ENCODE measurements at regions not wholly inside any gene's neighbourhood (a gene's known extent, or its start where the extent isn't known, plus 50 kb on each side); places are given as distances from the start of the nearest gene placed in this dataset.
"Not testable (repeated sequence)": the region's sequence is repeated elsewhere in the genome, so short reads cannot be mapped to it uniquely, and the experiment has no call there.

GRCh38 chr16:65415460-65415859, 293.6 kb upstream of the CDH11 start:
- no peak for DNase-seq

GRCh38 chr16:65414284-65414984, 292.6 kb upstream of the CDH11 start:
- no peak for DNase-seq

GRCh38 chr16:65413861-65414260, 292.0 kb upstream of the CDH11 start:
- DNase-seq: no peak

- no peak for DNase-seq
Measured at GRCh38 chr16:65410801-65411200, 288.9 kb upstream of the CDH11 start.

GRCh38 chr16:65409510-65409909, 287.6 kb upstream of the CDH11 start:
- no peak for DNase-seq

- DNase-seq: no peak
Measured at GRCh38 chr16:65406933-65407332, 285.1 kb upstream of the CDH11 start.

- no peak for DNase-seq
Measured at GRCh38 chr16:65406116-65406515, 284.3 kb upstream of the CDH11 start.

GRCh38 chr16:65394281-65394680, 272.4 kb upstream of the CDH11 start:
- DNase-seq: no peak

- DNase-seq: no peak
Measured at GRCh38 chr16:65392806-65393565, 271.1 kb upstream of the CDH11 start.

- DNase-seq: no peak
Measured at GRCh38 chr16:65388592-65388991, 266.7 kb upstream of the CDH11 start.

- DNase-seq: no peak
Measured at GRCh38 chr16:65386672-65387071, 264.8 kb upstream of the CDH11 start.

- DNase-seq: no peak
Measured at GRCh38 chr16:65384441-65384840, 262.6 kb upstream of the CDH11 start.

GRCh38 chr16:65377195-65377594, 255.3 kb upstream of the CDH11 start:
- DNase-seq: no peak

GRCh38 chr16:65376601-65377000, 254.7 kb upstream of the CDH11 start:
- DNase-seq: no peak

- DNase-seq: no peak
Measured at GRCh38 chr16:65375651-65376050, 253.8 kb upstream of the CDH11 start.

GRCh38 chr16:65373097-65373496, 251.2 kb upstream of the CDH11 start:
- DNase-seq: no peak

- DNase-seq: no peak
Measured at GRCh38 chr16:65372171-65372570, 250.3 kb upstream of the CDH11 start.

- DNase-seq: no peak
Measured at GRCh38 chr16:65365732-65366715, 244.2 kb upstream of the CDH11 start.

GRCh38 chr16:65356721-65357120, 234.9 kb upstream of the CDH11 start:
- DNase-seq: not testable (repeated sequence)

- DNase-seq: no peak
Measured at GRCh38 chr16:65355706-65356105, 233.8 kb upstream of the CDH11 start.

GRCh38 chr16:65353183-65353582, 231.3 kb upstream of the CDH11 start:
- DNase-seq: no peak

GRCh38 chr16:65349626-65350025, 227.8 kb upstream of the CDH11 start:
- DNase-seq: no peak
